DMS114 treated with DMSO at 0.1 percent for 48 hours (cell line): ENCODE measurements at regions not wholly inside any gene's neighbourhood (a gene's known extent, or its start where the extent isn't known, plus 50 kb on each side); places are given as distances from the start of the nearest gene placed in this dataset.

Experiments
- DNase-seq: peaks from one replicate; lab custom pipeline; 2025; ENCODE audit not compliant: unreplicated experiment; lab: John Stamatoyannopoulos, UW

GRCh38 chr11:39304586-39304985 lies 2154.9 kb downstream of the LRRC4C start:
- no peak for DNase-seq

DNA sequence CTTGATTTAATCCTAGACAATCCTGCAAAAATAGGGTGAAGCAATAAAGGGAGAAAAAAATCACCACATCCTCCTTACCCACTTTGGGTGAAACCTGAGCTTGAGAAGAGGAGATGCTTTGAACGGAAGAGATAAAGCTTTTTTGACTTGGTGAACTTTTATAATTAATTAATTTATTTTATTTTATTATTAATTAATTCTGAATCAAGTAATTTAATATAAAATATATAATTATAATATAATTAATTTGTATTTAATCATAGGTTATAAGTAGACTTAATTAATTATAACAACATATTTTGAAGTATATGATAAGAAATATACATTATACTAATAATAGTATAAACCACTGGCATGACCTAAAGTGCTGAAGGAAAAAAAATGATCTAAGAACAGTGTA lies 2164.8 kb downstream of the LRRC4C start:
- DNase-seq, result no peak

- DNase-seq, result no peak
These were observed 2171.4 kb downstream of the LRRC4C start for GRCh38 chr11:39288011-39288410.

- DNase-seq, result no peak
These were observed 2191.2 kb downstream of the LRRC4C start for GRCh38 chr11:39268176-39268690.

- no peak for DNase-seq
These were observed 2203.8 kb downstream of the LRRC4C start for GRCh38 chr11:39255648-39256047.

DNA sequence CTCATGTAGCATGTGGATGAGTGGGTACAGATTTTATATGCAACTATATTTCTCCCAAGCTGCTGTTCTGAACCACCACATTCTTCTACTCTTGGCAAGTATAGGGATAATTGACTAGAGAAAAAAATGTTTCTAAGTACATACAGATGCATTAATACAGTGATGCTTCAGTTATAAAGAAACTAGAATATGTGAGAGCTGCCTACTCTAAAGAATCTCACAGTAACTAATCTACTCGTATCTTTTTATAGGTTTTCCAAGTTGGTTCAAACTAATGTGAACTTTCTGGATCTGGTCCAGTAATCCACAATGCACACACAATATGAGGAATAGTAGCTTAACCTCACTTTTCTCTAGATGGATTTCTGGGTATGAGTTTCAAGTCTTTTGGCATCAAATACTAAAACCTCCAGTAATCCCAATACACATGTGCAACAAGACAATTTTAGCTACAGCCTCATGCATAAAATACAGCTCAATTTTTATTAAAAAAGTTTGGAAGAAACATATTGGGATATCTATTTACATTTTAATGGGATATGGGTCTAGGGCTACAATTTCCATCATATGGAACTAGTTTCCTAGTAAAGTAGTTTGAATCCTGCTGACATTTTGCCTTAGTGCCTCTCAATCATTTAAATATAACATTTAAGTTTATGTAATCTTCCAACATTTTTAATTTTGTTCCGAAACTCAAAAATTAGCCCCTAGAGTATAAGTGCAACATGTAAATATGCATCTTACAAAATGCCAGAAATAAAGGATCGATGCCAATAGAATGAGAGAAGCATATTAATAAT lies 2209.7 kb downstream of the LRRC4C start:
- DNase-seq, result no peak

- no peak for DNase-seq
These were observed 2211.8 kb downstream of the LRRC4C start for GRCh38 chr11:39247570-39248137.

DNA sequence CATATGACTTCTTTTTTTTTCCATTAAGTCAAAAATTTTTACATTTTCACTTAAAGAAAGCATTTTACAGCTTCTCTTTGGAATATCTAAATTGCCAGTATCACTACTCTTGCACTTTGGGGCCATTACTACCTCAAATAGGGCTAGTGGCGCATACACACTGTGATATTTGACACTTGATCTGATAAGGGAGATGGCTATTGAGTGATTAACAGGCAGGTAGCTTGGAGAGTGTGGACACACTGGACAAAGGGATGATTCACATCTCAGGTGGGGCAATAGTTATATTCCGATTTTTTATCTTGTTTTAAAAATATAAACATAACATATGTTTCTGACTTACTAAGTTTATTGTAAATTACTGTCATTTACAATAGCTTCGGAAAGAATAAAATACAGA lies 2219.9 kb downstream of the LRRC4C start:
- DNase-seq, result no peak

GRCh38 chr11:39236916-39237315 lies 2222.5 kb downstream of the LRRC4C start:
- DNase-seq, result no peak

DNA sequence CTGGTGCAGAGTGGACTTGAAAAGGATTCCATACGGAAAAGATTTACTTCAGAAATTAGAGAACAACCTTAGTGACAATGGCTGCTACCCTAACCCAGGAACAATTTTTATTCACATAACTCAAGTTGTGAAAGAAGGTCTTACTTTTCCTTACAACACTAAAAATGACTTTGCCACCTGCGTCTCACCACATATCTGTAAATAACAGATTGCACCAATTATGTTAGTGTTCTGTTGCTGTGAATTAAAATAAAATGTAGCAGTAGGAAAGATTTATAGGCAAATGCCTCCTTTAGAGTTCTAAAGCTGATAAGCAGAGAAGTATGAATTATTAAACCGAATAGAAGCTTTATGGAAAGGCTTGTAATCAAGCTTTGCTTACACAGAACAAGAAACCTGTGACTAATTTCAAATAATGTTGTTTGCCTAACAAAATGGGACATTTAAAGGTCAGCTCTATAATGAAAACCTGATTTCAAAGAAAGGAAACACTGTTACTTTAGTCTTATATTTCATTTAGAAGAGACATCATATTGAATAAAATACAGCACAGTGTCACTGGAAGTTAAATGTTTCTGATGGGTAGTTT lies 2237.8 kb downstream of the LRRC4C start:
- no peak for DNase-seq

DNA sequence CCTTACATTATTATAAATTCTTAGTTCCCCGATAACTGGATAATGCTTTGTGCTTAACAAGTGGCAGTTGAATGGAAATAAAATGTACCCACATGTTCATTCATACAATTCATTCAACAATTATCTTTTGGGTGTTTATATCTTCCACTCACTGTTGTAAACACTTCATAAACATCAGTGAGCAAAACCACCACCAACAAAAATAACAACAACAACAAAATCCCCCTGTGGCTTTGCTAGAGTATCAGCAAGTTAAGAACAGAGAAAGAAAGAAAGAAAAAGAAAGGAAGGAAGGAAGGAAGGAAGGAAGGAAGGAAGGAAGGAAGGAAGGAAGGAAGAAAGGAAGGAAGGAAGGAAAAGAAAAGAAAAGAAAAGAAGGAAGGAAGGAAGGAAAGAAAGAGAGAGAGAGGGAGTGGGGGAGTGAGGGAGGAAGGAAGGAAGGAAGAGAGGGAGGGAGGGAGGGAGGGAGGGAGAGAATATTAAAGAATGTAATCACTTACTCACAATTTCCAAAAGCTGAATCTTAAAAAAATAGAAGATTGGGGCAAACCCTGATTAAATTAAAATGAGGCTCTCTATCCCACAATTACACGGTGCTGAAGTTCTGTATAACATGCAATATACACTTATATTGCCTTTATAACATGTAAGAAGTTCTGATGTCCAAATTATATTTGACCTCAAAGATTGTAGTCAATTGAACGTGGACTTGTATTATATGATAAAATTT lies 2238.8 kb downstream of the LRRC4C start:
- no peak for DNase-seq

DNA sequence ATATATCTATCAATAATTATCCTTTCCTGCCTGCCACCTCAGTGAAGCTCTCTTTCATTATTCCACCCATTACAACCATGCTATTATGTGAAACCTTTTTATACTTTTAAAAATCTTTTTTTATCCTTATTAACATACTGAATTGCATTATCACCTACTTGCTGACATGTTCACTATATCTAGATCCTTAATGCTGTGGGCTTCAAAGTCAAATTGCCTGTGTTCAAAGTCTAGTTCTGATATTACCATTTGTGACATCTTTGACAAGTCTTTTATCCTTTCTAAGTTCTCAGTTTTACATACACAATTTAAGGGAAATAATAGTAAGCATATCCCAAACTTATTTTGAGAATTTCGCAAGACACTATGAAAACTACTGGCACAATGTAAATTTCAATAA lies 2239.4 kb downstream of the LRRC4C start:
- no peak for DNase-seq

DNA sequence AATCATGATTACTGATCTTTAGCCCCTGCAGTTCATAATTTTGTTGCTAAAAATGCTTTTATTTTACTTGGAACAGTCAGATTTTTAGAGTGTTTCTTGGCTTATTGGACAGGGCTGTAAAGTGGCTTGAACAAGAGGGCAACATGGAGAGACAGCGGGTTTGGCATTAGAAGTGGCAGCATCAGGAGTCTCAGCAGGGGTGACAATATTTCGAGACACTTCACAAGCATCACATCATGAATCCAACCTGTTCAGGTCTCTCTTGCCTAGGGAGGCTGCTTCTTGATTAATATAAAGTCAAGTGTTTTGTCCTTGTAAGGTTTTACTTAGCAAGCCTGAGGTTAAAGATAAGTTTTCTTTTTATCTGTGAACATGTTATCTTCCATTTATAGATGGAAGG lies 2249.5 kb downstream of the LRRC4C start:
- no peak for DNase-seq

GRCh38 chr11:39205236-39205995 lies 2254.0 kb downstream of the LRRC4C start:
- DNase-seq, result no peak

DNA sequence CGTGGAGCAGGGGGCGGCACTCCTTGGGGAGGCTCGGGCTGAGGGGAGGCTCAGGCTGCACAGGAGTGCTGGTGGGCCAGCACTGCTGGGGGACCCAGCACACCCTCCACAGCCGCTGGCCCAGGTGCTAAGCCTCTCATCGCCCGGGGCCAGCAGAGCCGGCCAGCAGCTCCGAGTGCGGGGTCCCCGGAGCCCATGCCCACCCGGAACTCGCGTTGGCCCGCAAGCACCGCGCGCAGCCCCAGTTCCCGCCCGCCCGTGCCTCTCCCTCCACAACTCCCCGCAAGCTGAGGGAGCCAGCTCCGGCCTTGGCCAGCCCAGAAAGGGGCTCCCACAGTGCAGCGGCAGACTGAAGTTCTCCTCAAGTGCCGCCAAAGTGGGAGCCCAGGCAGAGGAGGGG lies 2266.8 kb downstream of the LRRC4C start:
- DNase-seq, result no peak

GRCh38 chr11:39190751-39191150 lies 2268.7 kb downstream of the LRRC4C start:
- no peak for DNase-seq

GRCh38 chr11:39177678-39178077 lies 2281.8 kb downstream of the LRRC4C start:
- DNase-seq, result no peak

GRCh38 chr11:39174965-39175364 lies 2284.5 kb downstream of the LRRC4C start:
- DNase-seq, result no peak

DNA sequence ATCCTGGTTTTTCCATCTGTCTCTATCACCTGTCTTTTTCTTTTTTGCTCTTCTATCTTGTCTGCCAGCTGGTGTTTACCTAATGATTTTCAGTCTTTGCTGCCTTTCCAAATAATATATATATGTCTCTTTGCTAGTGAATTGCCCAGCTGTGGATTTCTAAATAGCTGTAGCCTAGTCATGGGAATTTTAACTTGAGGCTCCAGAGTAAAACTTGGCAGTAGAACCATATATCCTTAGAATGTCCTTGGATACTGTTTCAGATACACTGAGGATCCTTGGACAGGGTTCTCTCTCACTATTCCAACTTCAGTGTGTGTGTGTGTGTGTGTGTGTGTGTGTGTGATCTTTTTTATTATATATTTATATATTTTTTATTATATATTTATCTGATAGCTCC lies 2285.3 kb downstream of the LRRC4C start:
- DNase-seq, result no peak

GRCh38 chr11:39165021-39165420 lies 2294.4 kb downstream of the LRRC4C start:
- no peak for DNase-seq

- DNase-seq, result no peak
These were observed 2310.2 kb downstream of the LRRC4C start for GRCh38 chr11:39149214-39149613.
